ENCODE measurements at regions not wholly inside any gene's neighbourhood (a gene's known extent, or its start where the extent isn't known, plus 50 kb on each side); places are given as distances from the start of the nearest gene placed in this dataset.
A peak's percentile ranks its signal among the peaks of the same experiment; 100 is the strongest.
"Not testable (repeated sequence)": the region's sequence is repeated elsewhere in the genome, so short reads cannot be mapped to it uniquely, and the experiment has no call there.

DNA sequence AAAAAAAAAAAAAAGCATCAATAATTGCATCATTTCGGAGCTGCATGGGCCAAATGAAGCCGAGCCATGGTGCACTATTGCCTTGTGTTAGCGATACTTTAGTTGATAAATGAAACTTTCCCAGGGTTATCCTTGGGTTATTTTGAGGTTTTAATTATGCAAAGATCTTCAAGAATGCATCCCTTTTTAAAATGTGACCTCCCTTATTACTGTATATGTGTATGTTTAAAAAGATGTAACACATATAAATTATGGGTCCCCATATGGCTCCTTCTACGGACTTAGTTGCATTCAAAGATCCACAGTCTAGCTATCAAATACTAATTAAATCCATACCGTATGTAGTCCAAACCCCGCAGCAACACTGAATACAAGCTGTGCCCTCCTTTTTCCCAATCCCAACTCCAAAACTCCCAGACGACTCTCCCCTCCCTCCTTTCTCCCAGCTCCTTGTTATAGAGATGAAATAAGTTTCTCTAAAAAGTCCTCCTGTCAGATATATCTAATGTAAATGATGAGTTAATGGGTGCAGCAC is 129.3 kb upstream of the MAP1LC3B2 start:
- no peak for DNase-seq (ENCODE audit: low read depth, low spot score)

DNA sequence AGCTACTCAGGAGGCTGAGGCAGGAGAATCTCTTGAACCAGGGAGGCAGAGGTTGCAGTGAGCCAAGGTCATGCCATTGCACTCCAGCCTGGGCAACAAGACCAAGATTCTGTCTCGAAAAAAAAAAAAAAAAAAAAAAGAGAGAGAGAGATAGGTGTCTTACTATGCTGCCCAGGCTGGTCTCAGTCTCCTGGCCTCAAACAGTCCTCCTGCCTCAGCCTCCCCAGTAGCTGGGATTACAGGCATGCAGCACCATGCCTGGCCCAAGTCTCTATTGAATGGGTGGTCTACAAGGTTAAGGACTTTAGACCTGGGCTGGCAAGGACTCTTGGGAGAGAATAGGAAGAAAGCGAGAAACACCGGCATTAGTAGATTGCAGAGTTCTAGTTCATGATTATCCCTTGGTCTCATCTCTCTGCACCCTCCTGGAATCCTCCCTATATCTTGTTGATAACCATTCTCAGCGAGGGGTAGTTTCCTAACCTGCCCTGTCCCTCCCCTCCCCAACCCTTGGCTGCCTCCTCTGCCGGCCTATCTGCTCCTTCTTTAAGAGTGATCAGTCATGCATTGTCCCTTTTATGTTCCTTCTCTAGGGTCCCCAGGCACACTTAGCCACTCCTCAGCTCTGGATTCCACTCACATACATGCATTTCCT is 128.1 kb upstream of the MAP1LC3B2 start:
- DNase-seq (ENCODE audit: low read depth, low spot score) = no peak

DNA sequence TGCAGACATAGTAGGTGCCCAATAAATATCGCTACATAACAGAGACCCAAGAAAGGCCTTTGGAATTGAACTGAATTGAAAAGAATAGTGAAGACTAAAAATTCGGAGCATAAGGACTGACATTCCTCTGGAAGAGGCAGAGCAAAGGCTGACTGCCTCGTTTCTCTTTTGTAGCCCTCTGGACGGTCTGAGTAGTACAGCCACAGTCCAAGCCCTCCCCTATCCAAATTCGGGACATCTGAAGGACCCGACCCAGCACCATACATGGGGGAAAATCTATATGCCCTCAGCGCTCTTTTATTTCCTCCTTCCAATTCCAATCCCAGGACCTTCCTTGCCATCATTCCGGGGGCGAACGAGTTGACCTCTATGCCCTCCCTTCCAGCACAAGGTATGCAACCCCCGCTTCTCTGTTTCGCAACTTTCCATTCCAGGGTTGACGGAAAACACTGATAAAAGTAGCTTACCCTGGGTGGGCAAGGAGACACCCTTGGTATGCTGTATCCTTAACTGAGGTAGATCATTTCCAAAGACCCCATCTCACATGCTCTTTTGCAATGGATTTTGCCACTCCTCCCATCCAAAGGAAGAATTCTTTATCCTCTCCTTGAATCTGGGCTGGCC is 127.4 kb upstream of the MAP1LC3B2 start:
- no peak for DNase-seq (ENCODE audit: low read depth, low spot score)

DNA sequence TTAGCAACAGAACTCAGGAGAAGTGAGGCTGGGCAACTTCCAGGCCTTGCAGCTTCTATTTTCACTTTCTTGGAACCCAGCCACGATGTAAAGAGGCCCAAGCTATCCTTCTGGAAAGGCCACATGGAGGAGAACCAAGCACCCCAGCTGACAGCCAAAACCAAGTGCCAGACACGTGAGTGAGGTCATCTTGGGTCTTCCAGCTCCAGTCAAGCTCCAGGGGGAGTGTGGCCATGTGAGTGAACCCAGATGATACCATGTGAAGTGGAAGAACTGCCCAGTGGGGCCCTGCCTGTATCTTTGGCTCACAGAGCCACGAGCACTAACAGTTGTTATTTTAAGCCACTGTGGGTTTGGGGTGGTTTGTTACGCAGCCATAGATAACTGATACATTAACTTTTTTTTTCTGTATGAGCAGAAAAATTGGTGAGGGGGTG is 126.8 kb upstream of the MAP1LC3B2 start:
- no peak for DNase-seq (ENCODE audit: low read depth, low spot score)

DNA sequence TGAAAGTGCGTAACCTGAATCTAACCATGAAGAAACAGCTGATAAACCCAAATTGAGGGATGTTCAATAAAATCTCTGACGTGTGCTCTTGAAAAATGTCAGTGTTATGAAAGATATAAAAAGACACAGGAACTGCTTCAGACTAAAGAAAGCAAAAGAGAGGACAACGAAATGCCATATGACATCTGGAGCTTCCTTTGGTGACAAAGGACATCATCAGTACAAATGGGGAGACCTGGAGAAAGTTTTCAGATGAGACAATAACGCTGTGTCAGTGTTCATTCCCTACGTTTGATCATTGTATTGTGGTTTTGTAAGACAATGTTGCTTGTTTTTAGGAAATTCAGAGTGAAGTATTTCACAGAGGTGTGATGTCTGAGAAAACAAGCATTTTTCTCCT is 125.9 kb upstream of the MAP1LC3B2 start:
- DNase-seq (ENCODE audit: low read depth, low spot score) = no peak

DNA sequence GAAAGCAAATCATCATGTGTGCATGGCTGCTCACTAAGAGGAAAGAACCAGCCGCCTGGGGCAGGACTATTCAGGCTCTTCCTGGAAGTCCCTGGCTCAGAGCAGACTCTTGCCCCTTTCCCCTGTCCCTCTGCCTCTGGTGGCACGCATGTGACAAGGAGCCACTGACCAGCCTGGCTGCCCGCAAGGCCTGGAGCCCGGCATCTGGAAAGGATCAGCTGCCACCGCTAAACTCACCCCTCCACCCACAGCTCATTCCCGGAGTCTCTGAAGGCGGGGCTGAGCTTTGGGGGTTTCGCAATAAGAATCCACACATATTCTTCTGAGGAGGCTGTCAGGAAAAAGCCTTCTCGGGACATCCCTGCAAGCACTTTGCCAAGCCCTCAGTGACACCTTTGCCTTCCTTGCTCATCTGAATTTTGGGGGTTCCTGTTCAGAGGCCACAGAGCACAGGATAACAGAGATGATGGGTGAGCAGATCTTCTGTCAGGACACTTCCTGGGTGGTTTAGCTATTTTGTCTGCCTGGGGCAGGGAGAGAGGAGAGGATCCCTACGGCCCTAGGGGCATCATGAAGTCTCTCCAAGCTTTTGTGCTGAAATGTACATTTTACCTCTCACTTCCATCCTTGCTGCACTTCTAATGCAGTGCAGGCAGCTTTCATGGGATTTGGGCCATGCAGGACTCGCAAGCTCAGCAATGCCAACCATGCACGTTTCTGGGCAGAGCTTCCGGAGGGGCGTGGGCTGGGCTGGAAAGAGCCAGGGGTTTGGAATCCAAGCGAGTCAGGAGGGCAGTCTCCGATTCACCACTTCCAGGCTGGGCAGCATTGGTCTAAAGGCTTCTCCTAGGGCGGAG is 124.8 kb upstream of the MAP1LC3B2 start:
- DNase-seq (ENCODE audit: low read depth, low spot score) = no peak

DNA sequence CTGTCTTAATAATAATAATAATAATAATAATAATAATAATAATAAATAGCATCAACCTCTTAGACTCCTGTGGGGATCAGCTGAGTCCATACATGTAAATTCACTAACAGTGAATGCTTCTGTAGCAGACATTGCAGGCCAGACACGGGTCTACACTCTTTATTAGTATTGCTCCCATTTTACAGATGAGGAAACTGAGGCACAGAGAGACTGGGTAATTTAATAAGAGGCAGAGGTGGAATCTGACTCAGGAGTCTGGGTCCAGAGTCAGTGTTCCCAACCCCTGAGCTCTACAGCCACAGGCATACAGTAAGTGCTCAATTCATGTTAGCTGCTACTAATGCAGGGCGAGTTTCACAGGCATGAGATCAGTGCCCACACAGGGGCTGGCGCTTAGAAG is 123.2 kb upstream of the MAP1LC3B2 start:
- no peak for DNase-seq (ENCODE audit: low read depth, low spot score)

DNA sequence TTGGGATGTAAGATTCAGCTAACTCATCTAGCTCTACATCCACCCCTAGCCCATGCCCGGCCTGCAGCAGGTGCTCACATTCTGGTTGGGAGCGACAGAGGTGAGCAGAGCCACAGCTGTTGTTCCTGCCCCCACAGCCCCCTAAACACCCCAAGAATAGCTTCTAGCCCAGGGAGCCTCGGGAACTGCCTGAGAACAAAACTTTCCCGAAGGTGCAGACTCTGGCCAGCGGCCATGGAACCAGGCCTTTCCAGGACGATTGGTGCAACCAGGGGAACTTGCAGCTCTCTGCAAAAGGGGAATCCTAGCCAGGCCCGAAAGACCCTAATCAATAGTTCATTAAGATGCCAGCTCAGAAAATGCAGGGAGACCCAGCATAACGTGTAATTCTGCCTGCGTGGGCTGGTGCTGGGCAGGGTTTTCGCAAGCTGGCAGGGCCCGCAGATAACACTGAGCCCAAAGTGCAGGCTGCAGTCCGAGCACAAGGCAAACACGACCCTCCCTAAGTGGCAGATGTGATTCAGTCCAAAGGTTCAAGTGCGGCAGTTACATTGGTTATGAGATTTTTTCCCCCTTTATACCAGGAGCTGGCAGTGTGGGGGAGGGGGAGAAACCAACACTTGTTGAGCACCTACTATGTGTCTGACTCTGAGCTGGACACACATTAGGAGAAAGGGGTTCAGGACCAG is 122.5 kb upstream of the MAP1LC3B2 start:
- no peak for DNase-seq (ENCODE audit: low read depth, low spot score)

DNA sequence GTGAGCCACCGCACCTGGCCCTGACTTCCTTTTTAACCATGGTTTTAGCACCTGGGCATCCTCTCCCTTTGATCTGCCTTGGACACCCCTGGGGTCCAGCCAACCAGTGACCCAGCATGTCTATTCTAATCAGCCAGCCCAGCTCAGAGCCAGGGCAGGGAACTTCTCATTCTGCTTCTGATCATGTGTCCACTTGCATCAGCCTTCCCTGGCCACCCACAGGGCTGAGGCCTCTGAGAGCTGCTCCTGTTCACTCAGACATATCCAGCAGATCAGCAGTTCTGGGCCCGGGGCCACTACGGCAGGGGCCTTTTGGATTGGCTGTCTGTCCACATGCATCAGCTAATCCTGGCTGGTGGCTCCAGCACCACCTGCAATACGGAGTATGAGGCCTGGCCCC is 117.9 kb upstream of the MAP1LC3B2 start:
- no peak for DNase-seq (ENCODE audit: low read depth, low spot score)

DNA sequence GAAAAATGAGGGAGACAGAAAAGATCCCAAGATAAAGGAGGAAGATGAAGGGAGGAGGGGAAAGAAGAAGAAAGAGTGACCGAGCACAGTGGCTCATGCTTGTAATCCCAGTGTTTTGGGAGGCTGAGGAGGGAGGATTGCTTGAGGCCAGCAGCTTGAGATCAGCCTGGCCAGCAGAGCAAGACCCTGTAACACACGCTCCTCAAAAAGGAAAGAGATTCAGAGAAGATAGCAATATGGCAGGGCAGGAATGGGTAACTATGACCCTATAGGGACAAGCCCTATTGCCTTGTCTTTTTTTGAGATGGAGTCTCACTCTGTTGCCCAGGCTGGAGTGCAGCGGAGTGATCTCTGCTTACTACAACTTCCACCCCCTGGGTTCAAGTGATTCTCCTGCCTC is 116.9 kb upstream of the MAP1LC3B2 start:
- DNase-seq (ENCODE audit: low read depth, low spot score) = no peak

DNA sequence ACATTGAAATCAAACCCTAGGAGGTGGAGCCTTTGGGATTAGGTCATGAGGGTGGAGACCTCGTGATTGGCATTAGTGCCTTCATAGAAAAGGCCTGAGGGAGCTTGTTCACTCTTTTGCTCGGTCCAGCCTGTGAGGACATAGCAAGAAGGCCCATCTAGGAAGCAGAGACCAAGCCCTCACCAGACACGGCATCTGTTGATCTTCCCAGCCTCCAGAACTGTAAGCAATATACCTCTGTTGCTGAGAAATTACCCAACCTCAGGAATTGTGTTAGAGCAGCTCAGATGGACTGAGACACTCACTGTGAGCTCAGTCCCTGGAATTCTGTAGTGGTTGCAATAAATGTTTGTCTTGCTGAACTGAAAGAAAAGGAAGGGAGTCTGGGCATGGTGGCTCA is 116.2 kb upstream of the MAP1LC3B2 start:
- DNase-seq (ENCODE audit: low read depth, low spot score) = no peak

DNA sequence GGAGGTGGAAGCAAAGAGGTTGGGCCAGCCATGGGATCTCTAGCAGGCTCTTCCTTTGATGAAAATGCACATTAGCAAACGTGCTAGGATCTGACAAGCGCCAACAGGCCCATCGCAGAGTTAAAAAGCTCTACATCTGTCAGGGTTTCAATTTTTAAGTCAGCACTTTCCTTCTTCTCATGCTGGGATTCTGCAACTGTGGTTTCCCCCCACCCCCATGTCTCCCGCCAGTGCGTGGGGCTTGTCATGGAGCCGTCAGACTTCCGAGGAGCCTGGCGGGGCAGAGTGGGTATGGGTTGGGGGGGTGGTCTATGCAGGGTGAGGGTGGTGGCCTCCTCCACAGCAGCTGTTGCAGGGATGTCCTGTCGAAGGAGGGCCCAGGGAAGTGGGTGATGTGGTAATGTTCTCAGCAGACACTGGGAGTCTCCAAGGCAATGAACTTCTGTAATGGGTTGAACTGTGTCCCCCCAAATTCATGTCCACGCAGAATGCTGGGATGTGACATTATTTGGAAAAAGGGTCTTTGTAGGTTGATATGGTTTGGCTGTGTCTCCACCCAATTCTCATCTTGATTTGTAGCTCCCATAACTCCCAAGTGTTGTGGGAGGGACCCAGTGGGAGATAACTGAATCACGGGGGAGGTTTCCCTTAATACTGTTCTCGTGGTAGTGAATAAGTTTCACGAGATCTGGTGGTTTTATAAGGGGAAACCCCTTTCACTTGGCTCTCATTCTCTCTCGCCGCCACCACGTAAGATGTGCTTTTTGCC is 115.2 kb upstream of the MAP1LC3B2 start:
- DNase-seq (ENCODE audit: low read depth, low spot score) = no peak

DNA sequence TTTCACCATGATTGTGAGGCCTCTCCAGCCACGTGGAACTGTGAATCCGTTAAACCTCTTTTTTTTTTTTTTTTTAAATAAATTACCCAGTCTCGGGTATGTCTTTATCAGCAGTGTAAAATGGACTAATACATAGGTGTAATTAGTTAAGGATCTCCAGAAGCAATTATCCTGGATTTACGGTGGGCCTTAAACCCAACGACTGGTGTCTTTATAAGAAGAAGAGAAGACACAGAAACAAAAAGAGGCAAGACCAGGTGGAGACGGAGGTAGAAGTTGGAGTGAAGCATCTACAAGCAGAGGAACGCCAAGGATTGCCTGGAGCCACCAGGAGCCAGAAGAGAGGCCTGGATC is 114.6 kb upstream of the MAP1LC3B2 start:
- DNase-seq (ENCODE audit: low read depth, low spot score) = no peak

DNA sequence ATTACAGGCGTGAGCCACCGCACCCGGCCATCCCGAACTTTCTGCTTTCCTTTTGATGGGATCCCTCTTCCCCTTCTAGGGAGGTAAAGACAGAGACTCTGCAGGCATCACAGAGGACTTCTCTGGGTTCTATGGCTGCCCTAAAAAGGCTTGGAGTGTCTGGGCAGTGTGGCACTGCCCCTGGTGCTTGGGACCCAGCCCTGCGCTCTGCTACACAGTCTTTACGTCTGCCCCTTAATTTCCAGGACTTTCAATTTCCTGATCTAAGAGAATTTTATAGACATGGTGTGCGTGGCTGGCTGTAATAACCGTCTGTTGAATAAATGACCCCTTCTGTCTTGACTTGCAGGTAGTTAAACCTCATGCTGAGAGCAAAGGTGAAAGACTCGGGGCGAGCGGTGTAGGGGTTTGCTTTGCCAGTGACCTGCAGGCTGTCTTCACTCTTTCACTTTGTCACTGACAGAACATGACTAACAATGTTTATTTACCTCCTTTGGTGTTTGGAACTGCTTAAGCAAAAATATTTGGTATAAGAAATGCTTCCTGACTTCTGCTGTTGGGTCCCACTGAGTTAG is 110.9 kb upstream of the MAP1LC3B2 start:
- DNase-seq (ENCODE audit: low read depth, low spot score) = no peak

DNA sequence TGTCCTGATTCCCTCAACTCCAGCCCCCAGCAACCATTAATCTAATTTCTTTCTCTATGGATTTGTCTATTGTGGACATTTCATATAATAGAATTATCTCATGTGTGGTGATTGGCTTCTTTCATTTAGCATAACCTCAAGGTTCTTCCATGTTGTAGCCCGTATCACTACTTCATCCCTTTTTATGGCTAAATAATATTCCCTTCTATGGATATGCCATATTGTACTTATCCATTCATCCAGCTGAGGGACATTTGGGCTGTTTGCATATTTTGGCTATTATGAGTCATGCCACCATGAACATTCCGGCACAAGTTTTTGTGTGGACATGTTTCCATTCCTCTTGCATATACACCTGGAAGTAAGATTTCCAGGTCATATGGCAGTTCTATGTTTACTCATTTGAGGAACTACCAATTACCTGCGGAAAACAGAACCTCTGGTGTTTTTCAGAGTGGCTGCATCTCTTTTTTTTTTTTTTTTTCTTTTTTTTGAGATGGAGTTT is 108.7 kb upstream of the MAP1LC3B2 start:
- no peak for DNase-seq (ENCODE audit: low read depth, low spot score)

DNA sequence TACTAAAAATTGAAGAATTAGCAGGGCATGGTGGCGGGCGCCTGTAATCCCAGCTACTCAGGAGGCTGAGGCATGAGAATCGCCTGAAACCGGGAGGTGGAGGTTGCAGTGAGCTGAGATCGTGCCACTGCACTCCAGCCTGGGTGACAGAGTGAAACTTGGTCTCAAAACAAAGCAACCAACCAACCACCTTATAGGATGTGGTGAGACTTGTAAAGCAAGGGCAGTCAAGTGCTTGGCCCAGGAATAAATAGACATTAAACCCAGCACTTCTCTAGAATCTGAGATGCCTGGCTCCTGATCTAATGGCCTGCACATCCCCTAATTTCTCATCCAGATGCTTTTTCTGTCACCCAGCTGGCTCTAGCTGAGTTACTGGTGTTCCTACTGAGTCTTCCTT is 106.2 kb upstream of the MAP1LC3B2 start:
- DNase-seq (ENCODE audit: low read depth, low spot score) = not testable (repeated sequence)

DNA sequence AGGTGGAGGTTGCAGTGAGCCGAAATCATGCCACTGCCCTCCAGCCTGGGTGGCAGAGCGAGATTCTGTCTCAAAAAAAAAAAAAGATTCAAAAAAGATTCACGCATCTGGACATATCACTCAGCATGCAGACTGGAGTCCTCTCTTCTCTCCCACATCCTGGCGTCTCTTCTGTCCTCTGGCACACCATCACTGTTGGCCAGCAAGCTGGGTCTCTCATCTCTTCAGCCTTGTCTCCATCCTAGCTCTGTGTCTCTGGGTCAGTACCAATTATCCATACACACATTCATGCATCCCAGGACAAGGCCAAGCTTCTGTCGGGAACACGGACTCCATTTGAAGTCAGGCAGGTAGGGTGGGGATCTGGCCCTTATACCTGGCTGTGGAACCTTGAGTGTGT is 105.5 kb upstream of the MAP1LC3B2 start:
- no peak for DNase-seq (ENCODE audit: low read depth, low spot score)

DNA sequence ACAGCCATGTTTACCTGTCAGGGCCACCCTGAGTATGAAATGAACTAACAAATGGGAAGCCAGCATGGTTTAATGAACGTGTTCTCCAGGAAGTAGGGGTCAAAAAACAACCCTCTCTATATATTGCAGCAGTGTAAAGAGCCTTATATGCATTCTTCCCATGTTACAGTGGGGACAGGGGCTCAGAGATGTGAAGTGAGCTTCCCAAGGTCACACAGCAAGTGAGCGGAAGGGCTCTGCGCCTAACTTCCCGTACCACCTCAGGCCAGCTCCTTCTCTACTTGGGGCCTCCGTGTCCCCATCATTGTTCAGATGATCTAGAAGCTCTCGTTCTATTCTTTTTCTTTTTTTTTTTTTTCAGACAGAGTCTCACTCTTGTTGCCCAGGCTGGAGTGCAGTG is 105.1 kb upstream of the MAP1LC3B2 start:
- DNase-seq (ENCODE audit: low read depth, low spot score) = no peak

DNA sequence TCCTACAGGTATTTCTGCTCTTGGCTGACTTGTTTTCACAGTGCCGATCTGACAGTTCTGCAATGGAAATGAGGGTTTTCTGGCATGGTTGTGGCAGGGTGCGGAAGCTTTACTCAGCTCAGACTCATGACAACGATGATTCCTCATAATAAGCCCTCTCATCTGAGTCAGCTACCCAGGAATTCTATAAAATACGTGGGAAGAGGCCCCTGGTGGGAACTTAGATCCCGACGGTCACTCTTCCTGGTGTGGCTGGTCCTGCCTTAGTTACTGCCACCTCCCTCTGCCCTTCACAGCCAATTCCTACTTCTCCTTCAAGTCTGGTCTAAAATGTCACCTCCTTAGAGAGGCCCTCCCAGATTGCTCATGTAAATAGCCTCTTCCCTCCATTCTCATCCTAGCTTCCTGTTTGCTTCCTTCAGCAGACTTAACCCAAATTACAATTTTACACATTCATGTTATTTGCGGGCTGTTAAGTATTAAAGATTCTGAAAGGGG is 104.2 kb upstream of the MAP1LC3B2 start:
- peak; percentile 69 for DNase-seq (ENCODE audit: low read depth, low spot score)
